Activated naive CD4-positive, alpha-beta T cell treated with anti-CD3 and anti-CD28 coated beads, Interleukin-2, amount 50 U/mL, for 72 hours (primary cell): ENCODE measurements at regions not wholly inside any gene's neighbourhood (a gene's known extent, or its start where the extent isn't known, plus 50 kb on each side); places are given as distances from the start of the nearest gene placed in this dataset.

Source experiments
- ATAC-seq, 2 donors: fragments of 150-1000 bp; cut with Tn5 transposase; 2 replicates each; pipeline ENCODE4 v1.10.0; 2021; ENCODE audit warnings: mild to moderate bottlenecking in 2 of 2, moderate library complexity in 2 of 2
- DNase-seq, 2 donors: peaks; one replicate each; pipeline ENCODE4 v3.0.0; 2021 to 2022; ENCODE audit warnings: low spot score in 2 of 2
- H3K27ac Mint-ChIP-seq, 2 donors: one replicate each; pipeline ENCODE4 v1.8.0; 2022; ENCODE audit warnings: mild to moderate bottlenecking in 2 of 2, mixed read lengths in 2 of 2
- H3K36me3 Mint-ChIP-seq, 2 donors: one replicate each; pipeline ENCODE4 v1.8.0; 2022; ENCODE audit warnings: mixed read lengths in 2 of 2
- H3K9me3 Mint-ChIP-seq, 2 donors: one replicate each; pipeline ENCODE4 v1.8.0; 2022; ENCODE audit warnings: mixed read lengths in 2 of 2

- ATAC-seq (no peak), DNase-seq (no peak)
- peaks cover 0 to 6% of the 10 kb centered on the region in 2 donors for H3K36me3 Mint-ChIP-seq
- no peak overlapping the region for H3K27ac Mint-ChIP-seq
- peaks cover 4 to 5% of the 10 kb centered on the region in 2 donors for H3K9me3 Mint-ChIP-seq
Measured at GRCh38 chr18:10216791-10217190, 237.6 kb upstream of the APCDD1 start.

- DNase-seq, result no peak
- peaks cover 4 to 5% of the 10 kb centered on the region in 2 donors for H3K9me3 Mint-ChIP-seq
- no peak overlapping the region for H3K27ac Mint-ChIP-seq
- no peak for ATAC-seq
- H3K36me3 Mint-ChIP-seq, result peaks cover 0 to 6% of the 10 kb centered on the region in 2 donors
Measured at GRCh38 chr18:10217211-10217610, 237.2 kb upstream of the APCDD1 start.

- no peak for ATAC-seq
- H3K36me3 Mint-ChIP-seq, result peaks cover 0 to 4% of the 10 kb centered on the region in 2 donors
- H3K9me3 Mint-ChIP-seq, result peaks cover 5 to 18% of the 10 kb centered on the region in 2 donors
- no peak for DNase-seq
- H3K27ac Mint-ChIP-seq, result peak overlapping the region in 1 of 2 donors; percentile 68
Measured at GRCh38 chr18:10225300-10225699, 229.1 kb upstream of the APCDD1 start.

- Mint-ChIP-seq H3K9me3 (peaks cover 5 to 23% of the 10 kb centered on the region in 2 donors), H3K27ac (no peak overlapping the region), H3K36me3 (peaks cover 0 to 4% of the 10 kb centered on the region in 2 donors)
- DNase-seq (no peak), ATAC-seq (no peak)
Measured at GRCh38 chr18:10226971-10227370, 227.5 kb upstream of the APCDD1 start.

GRCh38 chr18:10228326-10228725 is 226.1 kb upstream of the APCDD1 start:
- DNase-seq, result no peak
- no peak for ATAC-seq
- peaks cover 0 to 4% of the 10 kb centered on the region in 2 donors for H3K36me3 Mint-ChIP-seq
- H3K9me3 Mint-ChIP-seq, result peaks cover 9 to 23% of the 10 kb centered on the region in 2 donors
- no peak overlapping the region for H3K27ac Mint-ChIP-seq

- no peak for ATAC-seq
- H3K36me3 Mint-ChIP-seq, result peaks cover 0 to 4% of the 10 kb centered on the region in 2 donors
Measured at GRCh38 chr18:10229458-10229857, 225.0 kb upstream of the APCDD1 start.

GRCh38 chr18:10230072-10230471 is 224.4 kb upstream of the APCDD1 start:
- DNase-seq (no peak), ATAC-seq (peak; percentile 70 to 72)
- H3K27ac Mint-ChIP-seq, result no peak overlapping the region
- H3K36me3 Mint-ChIP-seq, result peaks cover 0 to 4% of the 10 kb centered on the region in 2 donors
- H3K9me3 Mint-ChIP-seq, result peaks cover 7 to 17% of the 10 kb centered on the region in 2 donors

More at GRCh38 chr18:10229458-10229857, 225.0 kb upstream of the APCDD1 start:
- Mint-ChIP-seq H3K9me3 (peaks cover 9 to 19% of the 10 kb centered on the region in 2 donors), H3K27ac (no peak overlapping the region)
- no peak for DNase-seq

- Mint-ChIP-seq H3K36me3 (no peaks in the 10 kb centered on the region), H3K27ac (no peak overlapping the region), H3K9me3 (peaks cover 4 to 11% of the 10 kb centered on the region in 2 donors)
- DNase-seq, result no peak
- no peak for ATAC-seq
Measured at GRCh38 chr18:10231220-10231619, 223.2 kb upstream of the APCDD1 start.

GRCh38 chr18:10232062-10232461 is 222.4 kb upstream of the APCDD1 start:
- DNase-seq, result no peak
- ATAC-seq, result no peak

GRCh38 chr18:10233082-10233875 is 221.2 kb upstream of the APCDD1 start:
- Mint-ChIP-seq H3K27ac (no peak overlapping the region), H3K9me3 (peaks cover 4 to 7% of the 10 kb centered on the region in 2 donors), H3K36me3 (no peaks in the 10 kb centered on the region)
- DNase-seq (no peak), ATAC-seq (no peak)

More at GRCh38 chr18:10232062-10232461, 222.4 kb upstream of the APCDD1 start:
- Mint-ChIP-seq H3K9me3 (peaks cover 4 to 9% of the 10 kb centered on the region in 2 donors), H3K27ac (no peak overlapping the region), H3K36me3 (no peaks in the 10 kb centered on the region)

- DNase-seq (no peak), ATAC-seq (no peak)
- Mint-ChIP-seq H3K27ac (no peak overlapping the region), H3K9me3 (peaks cover 4 to 6% of the 10 kb centered on the region in 2 donors), H3K36me3 (no peaks in the 10 kb centered on the region)
Measured at GRCh38 chr18:10234281-10234680, 220.2 kb upstream of the APCDD1 start.

- H3K27ac Mint-ChIP-seq, result no peak overlapping the region
- no peak for DNase-seq
- no peak for ATAC-seq
- no peaks in the 10 kb centered on the region for H3K36me3 Mint-ChIP-seq
- H3K9me3 Mint-ChIP-seq, result peaks cover 4 to 6% of the 10 kb centered on the region in 2 donors
Measured at GRCh38 chr18:10234912-10235660, 219.3 kb upstream of the APCDD1 start.

- ATAC-seq (no peak), DNase-seq (no peak)
- peaks cover 4 to 6% of the 10 kb centered on the region in 2 donors for H3K9me3 Mint-ChIP-seq
- H3K27ac Mint-ChIP-seq, result no peak overlapping the region
- H3K36me3 Mint-ChIP-seq, result no peaks in the 10 kb centered on the region
Measured at GRCh38 chr18:10235661-10235952, 218.8 kb upstream of the APCDD1 start.

GRCh38 chr18:10239103-10239502 is 215.3 kb upstream of the APCDD1 start:
- Mint-ChIP-seq H3K27ac (no peak overlapping the region), H3K36me3 (no peaks in the 10 kb centered on the region), H3K9me3 (no peaks in the 10 kb centered on the region)
- DNase-seq, result no peak
- ATAC-seq, result no peak

- Mint-ChIP-seq H3K9me3 (no peaks in the 10 kb centered on the region), H3K36me3 (no peaks in the 10 kb centered on the region), H3K27ac (no peak overlapping the region)
- no peak for ATAC-seq
- no peak for DNase-seq
Measured at GRCh38 chr18:10239991-10240634, 214.3 kb upstream of the APCDD1 start.

- DNase-seq (no peak), ATAC-seq (no peak)
- H3K9me3 Mint-ChIP-seq, result no peaks in the 10 kb centered on the region
- H3K27ac Mint-ChIP-seq, result no peak overlapping the region
- H3K36me3 Mint-ChIP-seq, result no peaks in the 10 kb centered on the region
Measured at GRCh38 chr18:10240973-10241372, 213.5 kb upstream of the APCDD1 start.

- Mint-ChIP-seq H3K36me3 (no peaks in the 10 kb centered on the region), H3K9me3 (no peaks in the 10 kb centered on the region), H3K27ac (no peak overlapping the region)
- ATAC-seq, result no peak
- DNase-seq, result no peak
Measured at GRCh38 chr18:10241579-10241978, 212.9 kb upstream of the APCDD1 start.
